ENCODE measurements at regions not wholly inside any gene's neighbourhood (a gene's known extent, or its start where the extent isn't known, plus 50 kb on each side); places are given as distances from the start of the nearest gene placed in this dataset.

DNA sequence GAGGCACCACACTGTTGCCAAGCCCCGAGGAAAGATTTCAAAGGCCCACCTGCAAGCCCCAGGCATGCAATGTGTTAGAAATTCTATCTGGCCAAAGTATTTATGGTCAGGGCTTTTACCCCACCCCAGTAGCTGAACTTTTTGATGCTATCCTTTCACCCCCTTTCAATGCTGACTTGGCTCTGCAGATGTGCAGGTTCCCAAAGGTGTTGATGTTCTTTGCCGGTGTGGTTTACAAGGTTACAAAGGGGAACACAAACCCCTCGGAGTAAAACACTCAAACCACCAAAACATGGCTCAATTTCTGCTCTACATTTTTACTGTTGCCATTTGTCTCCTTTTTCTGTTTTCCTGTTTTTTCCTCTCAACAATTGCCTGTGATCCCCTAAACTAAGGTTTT is 145.4 kb upstream of the BNIP2 start:
- CTCF ChIA-PET, result no interaction called here
- no peak for DNase-seq
- Mint-ChIP-seq H3K36me3 (no peaks in the 10 kb centered on the region), H3K27me3 (peaks cover 2 to 4% of the 10 kb centered on the region in 2 donors), H3K4me1 (peaks cover 11 to 30% (median 20%) of the 10 kb centered on the region in 3 donors), H3K4me3 (peak overlapping the region in 1 of 7 donors; percentile 15), H3K27ac (peak overlapping the region in 2 of 8 donors; percentile 0 to 80), H3K9me3 (no peaks in the 10 kb centered on the region)
- no peak overlapping the region for H3K4me3 ChIP-seq (ENCODE audit: low read length)
- H3K4me1 ChIP-seq (ENCODE audit: insufficient read depth, low read length), result peaks cover 18% of the 10 kb centered on the region
- H3K36me3 ChIP-seq (ENCODE audit: insufficient read depth, low read length), result no peaks in the 10 kb centered on the region
- H3K27ac ChIP-seq (ENCODE audit: low read depth, low read length), result no peak overlapping the region
- no peaks in the 10 kb centered on the region for H3K9me3 ChIP-seq (ENCODE audit: low read length)
- POLR2A ChIA-PET, result no interaction called here
- no peaks in the 10 kb centered on the region for H3K27me3 ChIP-seq (ENCODE audit: insufficient read depth, low read length, poor library complexity, severe bottlenecking)

GRCh38 chr15:59833366-59833765 is 144.2 kb upstream of the BNIP2 start:
- no peak for DNase-seq
- Histone ChIP-seq H3K9me3 (ENCODE audit: low read length) (no peaks in the 10 kb centered on the region), H3K36me3 (ENCODE audit: insufficient read depth, low read length) (no peaks in the 10 kb centered on the region), H3K4me1 (ENCODE audit: insufficient read depth, low read length) (peaks cover 9% of the 10 kb centered on the region), H3K27ac (ENCODE audit: low read depth, low read length) (no peak overlapping the region), H3K27me3 (ENCODE audit: insufficient read depth, low read length, poor library complexity, severe bottlenecking) (no peaks in the 10 kb centered on the region), H3K4me3 (ENCODE audit: low read length) (no peak overlapping the region)
- ChIA-PET CTCF (no interaction called here), POLR2A (no interaction called here)
- no peak overlapping the region for H3K27ac Mint-ChIP-seq
- peaks cover 3 to 21% (median 11%) of the 10 kb centered on the region in 3 donors for H3K4me1 Mint-ChIP-seq
- H3K36me3 Mint-ChIP-seq, result no peaks in the 10 kb centered on the region
- no peaks in the 10 kb centered on the region for H3K9me3 Mint-ChIP-seq
- H3K27me3 Mint-ChIP-seq, result peaks cover 2 to 4% of the 10 kb centered on the region in 2 donors
- no peak overlapping the region for H3K4me3 Mint-ChIP-seq

DNA sequence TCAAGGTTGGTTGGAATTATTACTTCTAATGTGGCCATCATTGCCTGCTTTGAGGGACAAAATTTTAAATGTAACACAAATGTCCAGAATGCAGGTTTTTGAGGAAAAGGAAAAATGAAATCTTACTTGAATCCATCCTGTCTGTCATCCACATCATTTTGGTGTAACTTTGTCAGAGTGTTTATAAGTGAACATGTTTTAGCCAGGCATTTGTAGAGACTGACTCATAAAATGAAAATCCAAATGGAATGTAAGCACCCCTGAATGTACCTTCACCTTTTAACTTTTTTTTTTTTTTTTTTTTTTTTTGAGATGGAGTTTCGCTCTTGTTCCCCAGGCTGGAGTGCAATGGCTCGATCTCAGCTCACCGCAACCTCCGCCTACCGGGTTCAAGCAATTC is 141.8 kb upstream of the BNIP2 start:
- CTCF ChIA-PET, result interaction anchor here (1.7 kb wide), 1 partner anchor 79 kb away, joined by 5 read pairs; no protein-coding TSS in a partner anchor
- H3K4me1 Mint-ChIP-seq, result peaks cover 0 to 17% (median 8%) of the 10 kb centered on the region in 3 donors

GRCh38 chr15:59830098-59830497 is 141.0 kb upstream of the BNIP2 start:
- H3K9me3 Mint-ChIP-seq, result no peaks in the 10 kb centered on the region
- H3K4me1 Mint-ChIP-seq, result peaks cover 0 to 12% (median 8%) of the 10 kb centered on the region in 3 donors
- Histone ChIP-seq H3K27ac (ENCODE audit: low read depth, low read length) (no peak overlapping the region), H3K4me3 (ENCODE audit: low read length) (no peak overlapping the region), H3K36me3 (ENCODE audit: insufficient read depth, low read length) (no peaks in the 10 kb centered on the region), H3K27me3 (ENCODE audit: insufficient read depth, low read length, poor library complexity, severe bottlenecking) (no peaks in the 10 kb centered on the region), H3K4me1 (ENCODE audit: insufficient read depth, low read length) (no peaks in the 10 kb centered on the region), H3K9me3 (ENCODE audit: low read length) (no peaks in the 10 kb centered on the region)
- H3K4me3 Mint-ChIP-seq, result no peak overlapping the region
- no peaks in the 10 kb centered on the region for H3K36me3 Mint-ChIP-seq
- no peak for DNase-seq
- H3K27ac Mint-ChIP-seq, result peak overlapping the region in 2 of 8 donors; percentile 19 to 61
- POLR2A ChIA-PET, result no interaction called here
- peaks cover 2 to 3% of the 10 kb centered on the region in 2 donors for H3K27me3 Mint-ChIP-seq
- CTCF ChIA-PET, result interaction anchor here (1.7 kb wide), 1 partner anchor 78 kb away, joined by 5 read pairs; no protein-coding TSS in a partner anchor

More for the DNA sequence above, 141.8 kb upstream of the BNIP2 start:
- no peak overlapping the region for H3K4me3 Mint-ChIP-seq
- POLR2A ChIA-PET, result no interaction called here
- Histone ChIP-seq H3K9me3 (ENCODE audit: low read length) (no peaks in the 10 kb centered on the region), H3K27me3 (ENCODE audit: insufficient read depth, low read length, poor library complexity, severe bottlenecking) (no peaks in the 10 kb centered on the region), H3K4me3 (ENCODE audit: low read length) (no peak overlapping the region), H3K27ac (ENCODE audit: low read depth, low read length) (no peak overlapping the region), H3K36me3 (ENCODE audit: insufficient read depth, low read length) (no peaks in the 10 kb centered on the region), H3K4me1 (ENCODE audit: insufficient read depth, low read length) (no peaks in the 10 kb centered on the region)
- H3K27ac Mint-ChIP-seq, result peak overlapping the region in 2 of 8 donors; percentile 13 to 31
- peaks cover 2 to 3% of the 10 kb centered on the region in 2 donors for H3K27me3 Mint-ChIP-seq
- H3K9me3 Mint-ChIP-seq, result no peaks in the 10 kb centered on the region
- no peaks in the 10 kb centered on the region for H3K36me3 Mint-ChIP-seq
- no peak for DNase-seq

- Histone ChIP-seq H3K4me1 (ENCODE audit: insufficient read depth, low read length) (no peaks in the 10 kb centered on the region), H3K9me3 (ENCODE audit: low read length) (no peaks in the 10 kb centered on the region), H3K36me3 (ENCODE audit: insufficient read depth, low read length) (no peaks in the 10 kb centered on the region), H3K27ac (ENCODE audit: low read depth, low read length) (no peak overlapping the region), H3K4me3 (ENCODE audit: low read length) (no peak overlapping the region), H3K27me3 (ENCODE audit: insufficient read depth, low read length, poor library complexity, severe bottlenecking) (no peaks in the 10 kb centered on the region)
- ChIA-PET POLR2A (no interaction called here), CTCF (no interaction called here)
- H3K4me1 Mint-ChIP-seq, result peaks cover 0 to 3% (median 0%) of the 10 kb centered on the region in 3 donors
- no peak overlapping the region for H3K4me3 Mint-ChIP-seq
- DNase-seq, result no peak
- H3K36me3 Mint-ChIP-seq, result no peaks in the 10 kb centered on the region
- H3K27ac Mint-ChIP-seq, result peak overlapping the region in 1 of 8 donors; percentile 6
- H3K9me3 Mint-ChIP-seq, result peaks cover 0 to 3% (median 0%) of the 10 kb centered on the region in 5 donors
- H3K27me3 Mint-ChIP-seq, result peaks cover 0 to 7% of the 10 kb centered on the region in 2 donors
Measured at GRCh38 chr15:59828861-59829260, 139.7 kb upstream of the BNIP2 start.

GRCh38 chr15:59828263-59828662 is 139.1 kb upstream of the BNIP2 start:
- no peak for DNase-seq
- peaks cover 0 to 6% (median 3%) of the 10 kb centered on the region in 5 donors for H3K9me3 Mint-ChIP-seq
- no peak overlapping the region for H3K27ac Mint-ChIP-seq
- Histone ChIP-seq H3K9me3 (ENCODE audit: low read length) (no peaks in the 10 kb centered on the region), H3K27me3 (ENCODE audit: insufficient read depth, low read length, poor library complexity, severe bottlenecking) (no peaks in the 10 kb centered on the region), H3K36me3 (ENCODE audit: insufficient read depth, low read length) (no peaks in the 10 kb centered on the region), H3K4me3 (ENCODE audit: low read length) (no peak overlapping the region), H3K4me1 (ENCODE audit: insufficient read depth, low read length) (no peaks in the 10 kb centered on the region), H3K27ac (ENCODE audit: low read depth, low read length) (no peak overlapping the region)
- H3K4me3 Mint-ChIP-seq, result no peak overlapping the region
- ChIA-PET CTCF (no interaction called here), POLR2A (no interaction called here)
- no peaks in the 10 kb centered on the region for H3K4me1 Mint-ChIP-seq
- H3K36me3 Mint-ChIP-seq, result no peaks in the 10 kb centered on the region
- peaks cover 0 to 12% of the 10 kb centered on the region in 2 donors for H3K27me3 Mint-ChIP-seq

DNA sequence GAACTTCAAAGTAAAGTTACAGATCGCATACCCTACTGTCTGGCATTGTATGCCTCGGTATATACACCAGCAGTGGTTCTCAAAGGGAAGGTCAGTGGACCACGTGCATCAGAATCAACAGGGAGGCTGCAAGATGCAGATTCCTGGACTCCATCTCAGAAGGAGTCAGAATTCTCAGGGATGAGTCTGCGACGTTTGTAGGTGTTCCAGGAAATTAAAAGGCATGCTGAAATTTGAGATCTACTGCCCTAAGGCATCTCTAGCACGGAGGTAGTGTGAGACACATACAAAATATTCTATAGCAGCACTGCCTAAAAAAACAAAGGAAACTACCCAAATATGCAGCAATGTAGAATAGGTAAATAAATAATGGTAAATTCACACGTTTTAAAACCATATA is 136.8 kb upstream of the BNIP2 start:
- Histone ChIP-seq H3K36me3 (ENCODE audit: insufficient read depth, low read length) (no peaks in the 10 kb centered on the region), H3K4me1 (ENCODE audit: insufficient read depth, low read length) (no peaks in the 10 kb centered on the region), H3K27me3 (ENCODE audit: insufficient read depth, low read length, poor library complexity, severe bottlenecking) (no peaks in the 10 kb centered on the region), H3K4me3 (ENCODE audit: low read length) (no peak overlapping the region), H3K9me3 (ENCODE audit: low read length) (no peaks in the 10 kb centered on the region), H3K27ac (ENCODE audit: low read depth, low read length) (no peak overlapping the region)
- Mint-ChIP-seq H3K27me3 (peaks cover 3 to 20% of the 10 kb centered on the region in 2 donors), H3K4me3 (no peak overlapping the region), H3K27ac (no peak overlapping the region), H3K4me1 (no peaks in the 10 kb centered on the region), H3K36me3 (peaks cover 0 to 3% (median 0%) of the 10 kb centered on the region in 3 donors), H3K9me3 (peaks cover 0 to 8% (median 4%) of the 10 kb centered on the region in 5 donors)
- ChIA-PET POLR2A (no interaction called here), CTCF (no interaction called here)
- DNase-seq, result no peak

GRCh38 chr15:59821286-59821685 is 132.2 kb upstream of the BNIP2 start:
- Mint-ChIP-seq H3K27ac (no peak overlapping the region), H3K9me3 (peaks cover 0 to 8% (median 4%) of the 10 kb centered on the region in 5 donors), H3K27me3 (peaks cover 21 to 51% of the 10 kb centered on the region in 2 donors), H3K36me3 (peaks cover 0 to 3% (median 0%) of the 10 kb centered on the region in 3 donors), H3K4me1 (no peaks in the 10 kb centered on the region), H3K4me3 (no peak overlapping the region)
- CTCF ChIA-PET, result no interaction called here
- Histone ChIP-seq H3K27ac (ENCODE audit: low read depth, low read length) (no peak overlapping the region), H3K9me3 (ENCODE audit: low read length) (no peaks in the 10 kb centered on the region), H3K4me1 (ENCODE audit: insufficient read depth, low read length) (no peaks in the 10 kb centered on the region), H3K27me3 (ENCODE audit: insufficient read depth, low read length, poor library complexity, severe bottlenecking) (no peaks in the 10 kb centered on the region), H3K36me3 (ENCODE audit: insufficient read depth, low read length) (no peaks in the 10 kb centered on the region), H3K4me3 (ENCODE audit: low read length) (no peak overlapping the region)
- no peak for DNase-seq
- POLR2A ChIA-PET, result no interaction called here
